GM12874 (cell line): ENCODE measurements at regions not wholly inside any gene's neighbourhood (a gene's known extent, or its start where the extent isn't known, plus 50 kb on each side); places are given as distances from the start of the nearest gene placed in this dataset.

ENCODE experiments used
- TF ChIP-seq, protein P1 (sequence below): IDR thresholded peaks from 2 replicates; pipeline ENCODE4 v1.5.1; 2011; ENCODE audit warnings: low read depth, mild to moderate bottlenecking, control low read depth, low read length, moderate library complexity; ENCODE audit not compliant: insufficient read depth

DNA sequence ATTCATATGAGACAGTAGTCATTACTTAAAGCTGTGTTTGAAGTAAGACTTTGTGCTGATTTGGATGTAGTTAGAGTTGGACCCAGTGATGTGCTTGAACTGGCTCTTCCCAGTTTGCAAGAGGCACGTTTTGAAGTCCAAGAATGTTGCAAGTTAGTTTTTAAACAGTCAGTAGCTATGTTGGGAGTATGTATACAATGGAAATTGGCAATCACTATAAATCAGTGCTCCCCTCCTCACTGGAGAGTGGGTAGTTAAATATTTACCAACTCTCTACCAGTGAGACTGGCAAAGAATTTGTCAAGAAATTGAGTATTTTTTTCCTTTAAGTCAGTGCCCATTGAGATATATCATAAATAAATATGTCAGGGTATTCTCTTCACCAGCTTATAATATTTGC lies 191.9 kb upstream of the SPRY1 start:
- TF ChIP-seq, protein P1, sequence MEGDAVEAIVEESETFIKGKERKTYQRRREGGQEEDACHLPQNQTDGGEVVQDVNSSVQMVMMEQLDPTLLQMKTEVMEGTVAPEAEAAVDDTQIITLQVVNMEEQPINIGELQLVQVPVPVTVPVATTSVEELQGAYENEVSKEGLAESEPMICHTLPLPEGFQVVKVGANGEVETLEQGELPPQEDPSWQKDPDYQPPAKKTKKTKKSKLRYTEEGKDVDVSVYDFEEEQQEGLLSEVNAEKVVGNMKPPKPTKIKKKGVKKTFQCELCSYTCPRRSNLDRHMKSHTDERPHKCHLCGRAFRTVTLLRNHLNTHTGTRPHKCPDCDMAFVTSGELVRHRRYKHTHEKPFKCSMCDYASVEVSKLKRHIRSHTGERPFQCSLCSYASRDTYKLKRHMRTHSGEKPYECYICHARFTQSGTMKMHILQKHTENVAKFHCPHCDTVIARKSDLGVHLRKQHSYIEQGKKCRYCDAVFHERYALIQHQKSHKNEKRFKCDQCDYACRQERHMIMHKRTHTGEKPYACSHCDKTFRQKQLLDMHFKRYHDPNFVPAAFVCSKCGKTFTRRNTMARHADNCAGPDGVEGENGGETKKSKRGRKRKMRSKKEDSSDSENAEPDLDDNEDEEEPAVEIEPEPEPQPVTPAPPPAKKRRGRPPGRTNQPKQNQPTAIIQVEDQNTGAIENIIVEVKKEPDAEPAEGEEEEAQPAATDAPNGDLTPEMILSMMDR = no peak

DNA sequence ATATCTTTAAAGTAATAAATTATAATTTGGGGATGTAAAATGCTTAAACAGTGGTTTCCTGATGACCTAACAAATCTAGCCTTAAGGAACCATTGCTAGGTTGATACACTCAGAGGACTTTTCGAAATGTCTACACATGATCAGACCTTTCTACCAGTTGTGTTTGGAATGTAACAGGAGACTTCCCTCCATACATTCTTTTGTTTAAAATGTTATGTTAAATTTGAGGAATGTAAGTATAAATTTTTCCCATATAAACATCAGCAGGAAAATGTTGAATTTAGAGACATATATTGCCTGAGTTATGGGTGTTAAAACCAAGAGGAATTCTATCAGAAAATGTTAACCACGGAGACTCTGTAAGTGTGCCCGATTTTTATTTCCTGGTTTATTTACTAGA lies 190.6 kb upstream of the SPRY1 start:
- TF ChIP-seq, protein P1 = no peak

DNA sequence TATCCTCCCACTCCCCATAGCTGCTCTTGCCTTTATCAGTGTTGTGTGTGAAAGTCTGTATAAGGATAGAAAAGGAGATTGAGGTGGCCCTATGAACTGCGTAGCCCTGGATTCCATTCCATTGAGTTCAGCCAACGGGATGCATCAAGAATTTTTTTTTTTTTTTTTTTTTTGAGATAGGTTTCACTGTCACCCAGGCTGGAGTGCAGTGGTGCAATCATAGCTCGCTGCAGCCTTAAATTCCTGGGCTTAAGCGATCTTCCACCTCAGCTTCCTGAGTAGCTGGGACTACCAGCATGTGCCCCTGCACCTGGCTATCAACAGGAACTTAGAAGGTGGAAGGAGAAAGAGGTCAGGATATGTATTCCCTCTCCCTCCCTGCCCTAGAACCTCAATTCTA lies 187.2 kb upstream of the SPRY1 start:
- TF ChIP-seq, protein P1 = no peak

DNA sequence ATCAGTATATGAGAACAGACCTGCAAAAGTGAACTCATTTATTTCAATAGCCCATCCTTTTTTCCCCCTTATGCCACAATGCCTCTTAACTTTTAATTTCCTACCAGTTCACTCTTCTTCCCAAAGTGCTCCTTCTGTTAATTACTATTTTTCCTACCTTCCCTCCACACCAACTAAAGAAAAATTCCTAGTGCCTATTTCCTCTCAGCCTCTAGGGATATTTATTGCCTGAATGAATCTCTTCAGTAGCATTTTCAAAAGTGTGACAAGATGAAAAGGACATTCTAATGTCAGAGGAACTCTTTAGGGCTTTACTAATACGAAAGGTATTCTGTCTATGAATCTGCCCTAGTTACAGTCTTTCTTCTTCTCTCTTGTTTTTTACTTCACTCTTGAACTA lies 181.1 kb upstream of the SPRY1 start:
- TF ChIP-seq, protein P1 = no peak

DNA sequence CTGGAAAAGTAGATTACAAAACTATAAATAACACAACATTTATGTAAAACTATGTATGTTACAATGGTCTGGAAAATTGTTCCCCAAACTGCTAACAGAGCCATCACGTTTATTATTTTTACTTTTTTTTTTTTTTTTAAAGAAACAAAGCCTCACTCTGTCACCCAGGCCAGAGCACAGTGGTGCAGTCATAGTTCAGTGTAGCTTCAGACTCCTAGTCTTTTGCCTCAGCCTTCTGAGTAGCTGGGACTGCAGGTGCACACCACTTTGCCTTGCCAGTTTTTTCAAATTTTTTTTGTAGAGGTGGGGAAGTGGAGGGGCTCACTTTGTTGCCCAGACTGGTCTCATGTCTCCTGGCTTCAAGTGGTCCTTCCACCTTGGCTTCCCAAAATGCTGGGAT lies 180.1 kb upstream of the SPRY1 start:
- TF ChIP-seq, protein P1 = no peak

DNA sequence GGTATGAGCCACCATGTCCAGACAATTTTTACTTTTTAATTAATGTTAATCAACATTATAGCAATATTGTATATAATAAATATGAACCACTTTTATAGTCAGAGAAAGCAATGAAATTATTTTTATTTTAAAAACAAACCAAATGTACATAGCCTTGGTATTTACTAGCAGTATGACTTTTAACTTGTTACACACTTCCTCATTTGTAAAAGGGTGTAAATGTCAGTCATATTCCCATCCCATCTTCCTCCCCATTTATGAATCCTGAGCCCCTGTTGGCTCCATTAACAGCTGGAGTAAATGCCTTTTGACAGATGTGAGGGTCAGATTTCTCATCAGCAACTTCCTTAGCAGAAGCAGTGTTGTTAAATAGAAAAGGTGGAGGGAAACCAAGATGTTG lies 179.6 kb upstream of the SPRY1 start:
- TF ChIP-seq, protein P1 = no peak

DNA sequence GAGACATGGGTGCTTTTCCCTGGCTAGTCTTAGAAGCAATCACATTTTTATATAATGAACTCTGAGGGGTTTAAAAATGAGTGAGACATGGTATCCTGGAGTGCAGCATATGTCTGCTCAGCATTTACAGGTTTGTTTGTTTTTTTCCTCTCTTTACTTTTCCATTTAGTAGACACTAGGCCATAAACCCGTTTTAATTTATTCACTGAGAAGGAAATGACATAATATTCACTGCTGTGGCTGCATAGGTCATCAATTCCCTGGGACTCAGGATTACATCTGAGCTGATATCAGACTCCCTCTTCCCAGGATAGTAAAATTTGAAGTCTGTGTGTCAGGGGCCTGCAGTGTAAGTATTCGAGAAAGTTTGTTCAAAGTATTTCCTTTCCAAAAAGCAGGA lies 178.9 kb upstream of the SPRY1 start:
- TF ChIP-seq, protein P1 = no peak

DNA sequence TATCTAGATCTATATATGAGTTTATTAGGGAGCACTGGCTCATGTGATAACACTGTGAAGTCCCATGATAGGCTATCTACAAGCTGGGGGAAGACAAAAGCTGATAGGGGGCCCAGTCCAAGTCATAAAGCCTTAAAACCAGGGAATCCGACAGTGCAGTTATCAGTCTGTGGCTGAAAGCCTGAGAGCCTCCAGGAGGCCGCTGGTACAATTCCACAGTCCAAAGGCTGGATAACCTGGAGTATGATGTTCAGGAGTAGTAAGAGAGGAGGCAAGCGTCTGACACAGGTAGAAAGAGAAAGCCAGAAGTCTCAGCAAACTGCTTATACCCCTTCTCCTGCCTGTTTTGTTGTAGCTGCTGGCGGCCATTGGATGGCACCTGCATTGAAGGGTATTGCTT lies 177.6 kb upstream of the SPRY1 start:
- TF ChIP-seq, protein P1 = no peak
